BE2C (cell line): ENCODE measurements at regions not wholly inside any gene's neighbourhood (a gene's known extent, or its start where the extent isn't known, plus 50 kb on each side); places are given as distances from the start of the nearest gene placed in this dataset.

Experiments used
- DNase-seq: peaks from one replicate; pipeline ENCODE4 v3.0.0-alpha.2; 2020
- H3K27me3 ChIP-seq: fragments of 250-450 bp; sonication (Bioruptor Pico); 2 replicates; pipeline ENCODE4 v1.5.1; 2020; ENCODE audit warnings: mild to moderate bottlenecking
- H3K36me3 ChIP-seq: fragments of 250-450 bp; sonication (Bioruptor Pico); 2 replicates; pipeline ENCODE4 v1.5.1; 2020; ENCODE audit warnings: mild to moderate bottlenecking
- H3K4me1 ChIP-seq: fragments of 250-450 bp; sonication (Bioruptor Pico); 2 replicates; pipeline ENCODE4 v1.5.1; 2020
- H3K4me3 ChIP-seq: 2 replicates; pipeline ENCODE4 v1.5.1; 2011; ENCODE audit warnings: low read depth, low read length
- H3K9me3 ChIP-seq: fragments of 250-450 bp; sonication (Bioruptor Pico); 2 replicates; pipeline ENCODE4 v1.5.1; 2020
- CTCF ChIP-seq: IDR thresholded peaks from 2 replicates; pipeline ENCODE4 v1.5.1; 2012; ENCODE audit warnings: mild to moderate bottlenecking, low read depth, low read length

GRCh38 chr2:196233021-196233804 is 61.8 kb upstream of the STK17B start:
- H3K4me1 ChIP-seq, result no peaks in the 10 kb centered on the region
- no peak for DNase-seq
- no peak overlapping the region for H3K4me3 ChIP-seq
- H3K27me3 ChIP-seq, result no peaks in the 10 kb centered on the region
- TF ChIP-seq CTCF, result no peak
- no peaks in the 10 kb centered on the region for H3K9me3 ChIP-seq
- no peaks in the 10 kb centered on the region for H3K36me3 ChIP-seq

GRCh38 chr2:196233805-196234475 is 62.6 kb upstream of the STK17B start:
- no peak for DNase-seq
- peaks cover 2% of the 10 kb centered on the region; the same call in 1 of the 2 replicates for H3K4me1 ChIP-seq
- no peaks in the 10 kb centered on the region for H3K27me3 ChIP-seq
- no peaks in the 10 kb centered on the region for H3K36me3 ChIP-seq
- no peaks in the 10 kb centered on the region for H3K9me3 ChIP-seq
- no peak for TF ChIP-seq CTCF
- H3K4me3 ChIP-seq, result no peak overlapping the region

- Histone ChIP-seq H3K4me1 (peaks cover 9% of the 10 kb centered on the region), H3K9me3 (no peaks in the 10 kb centered on the region; the same call in 1 of the 2 replicates), H3K36me3 (no peaks in the 10 kb centered on the region), H3K27me3 (no peaks in the 10 kb centered on the region), H3K4me3 (no peak overlapping the region)
- TF ChIP-seq CTCF, result no peak
- DNase-seq, result no peak
Observed at GRCh38 chr2:196234672-196235071, 63.3 kb upstream of the STK17B start.

GRCh38 chr2:196238836-196239380 is 67.5 kb upstream of the STK17B start:
- no peak for DNase-seq
- no peak overlapping the region for H3K4me3 ChIP-seq
- H3K36me3 ChIP-seq, result no peaks in the 10 kb centered on the region
- H3K9me3 ChIP-seq, result no peaks in the 10 kb centered on the region; the same call in 1 of the 2 replicates
- H3K4me1 ChIP-seq, result peaks cover 12% of the 10 kb centered on the region
- no peaks in the 10 kb centered on the region for H3K27me3 ChIP-seq
- TF ChIP-seq CTCF, result no peak

- Histone ChIP-seq H3K36me3 (no peaks in the 10 kb centered on the region), H3K4me1 (peaks cover 18% of the 10 kb centered on the region), H3K9me3 (no peaks in the 10 kb centered on the region; the same call in 1 of the 2 replicates), H3K27me3 (no peaks in the 10 kb centered on the region), H3K4me3 (no peak overlapping the region)
- TF ChIP-seq CTCF, result no peak
- DNase-seq, result no peak
Observed at GRCh38 chr2:196239622-196240587, 68.5 kb upstream of the STK17B start.
